Kidney (tissue), 13 donors: ENCODE measurements at regions not wholly inside any gene's neighbourhood (a gene's known extent, or its start where the extent isn't known, plus 50 kb on each side); places are given as distances from the start of the nearest gene placed in this dataset.
A peak's percentile ranks its signal among the peaks of the same experiment; 100 is the strongest.

ENCODE experiments used
- DNase-seq, 5 donors: peaks; one replicate each; pipeline ENCODE4 v3.0.0-alpha.2; 2013 to 2020
- FAIRE-seq: peaks from 2 replicates; lab custom pipeline; 2012; peaks lifted over from hg19 to GRCh38; lab: Jason Lieb, UNC
- H3K27ac ChIP-seq, 2 donors: one replicate each; pipeline ENCODE4 v1.7.0; 2013; ENCODE audit warnings: low read depth in 2 of 2, low read length in 2 of 2, inconsistent platforms in 1 of 2
- H3K27me3 ChIP-seq: one replicate; pipeline ENCODE4 v1.7.1; 2013; ENCODE audit warnings: low read length, inconsistent platforms; ENCODE audit not compliant: control insufficient read depth, insufficient read depth
- H3K36me3 ChIP-seq, 3 donors: one replicate each; pipeline versions ENCODE4 v1.7.0 to v1.7.1; 2013; ENCODE audit warnings: low read length in 3 of 3, control low read depth in 1 of 3, inconsistent platforms in 1 of 3; ENCODE audit not compliant: insufficient read depth in 3 of 3, control insufficient read depth in 2 of 3
- H3K4me1 ChIP-seq, 3 donors: one replicate each; pipeline versions ENCODE4 v1.7.0 to v1.7.1; 2013; ENCODE audit warnings: low read length in 3 of 3, inconsistent platforms in 1 of 3, low read depth in 1 of 3; ENCODE audit not compliant: control insufficient read depth in 2 of 3, insufficient read depth in 2 of 3
- H3K4me3 ChIP-seq, 3 donors: one replicate each; pipeline versions ENCODE4 v1.7.0 to v1.8.1; 2013; ENCODE audit warnings: low read length in 3 of 3, control low read depth in 1 of 3, inconsistent platforms in 1 of 3
- H3K9ac ChIP-seq, 3 donors: one replicate each; pipeline versions ENCODE4 v1.7.0 to v1.7.1; 2013; ENCODE audit warnings: low read length in 3 of 3, control low read depth in 1 of 3, inconsistent platforms in 1 of 3
- H3K9me3 ChIP-seq, 3 donors: one replicate each; pipeline versions ENCODE4 v1.7.0 to v1.7.1; 2013; ENCODE audit warnings: low read length in 3 of 3, control low read depth in 1 of 3, inconsistent platforms in 1 of 3; ENCODE audit not compliant: control insufficient read depth in 2 of 3, insufficient read depth in 1 of 3
- intact Hi-C: fragments of 100-400 bp; cut with DNase I; formaldehyde crosslinking; loops from one replicate; pipeline ENCODE4 v1.11.1; 2022
- TF ChIP-seq, protein P1 (sequence below): IDR thresholded peaks from 3 replicates; pipeline ENCODE4 v1.5.1; 2012; ENCODE audit warnings: mild to moderate bottlenecking, moderate library complexity, borderline replicate concordance; ENCODE audit not compliant: insufficient read depth; ENCODE audit errors: extremely low read depth
- donor health status: control.
- donor health status: control.
- donor health status: control.
- donor health status: control.
- donor health status: control.
- donor health status: DM: yes; HTN: yes; CAD: no.
- donor health status: Normal renal cell carcinoma (clear cell type).

DNA sequence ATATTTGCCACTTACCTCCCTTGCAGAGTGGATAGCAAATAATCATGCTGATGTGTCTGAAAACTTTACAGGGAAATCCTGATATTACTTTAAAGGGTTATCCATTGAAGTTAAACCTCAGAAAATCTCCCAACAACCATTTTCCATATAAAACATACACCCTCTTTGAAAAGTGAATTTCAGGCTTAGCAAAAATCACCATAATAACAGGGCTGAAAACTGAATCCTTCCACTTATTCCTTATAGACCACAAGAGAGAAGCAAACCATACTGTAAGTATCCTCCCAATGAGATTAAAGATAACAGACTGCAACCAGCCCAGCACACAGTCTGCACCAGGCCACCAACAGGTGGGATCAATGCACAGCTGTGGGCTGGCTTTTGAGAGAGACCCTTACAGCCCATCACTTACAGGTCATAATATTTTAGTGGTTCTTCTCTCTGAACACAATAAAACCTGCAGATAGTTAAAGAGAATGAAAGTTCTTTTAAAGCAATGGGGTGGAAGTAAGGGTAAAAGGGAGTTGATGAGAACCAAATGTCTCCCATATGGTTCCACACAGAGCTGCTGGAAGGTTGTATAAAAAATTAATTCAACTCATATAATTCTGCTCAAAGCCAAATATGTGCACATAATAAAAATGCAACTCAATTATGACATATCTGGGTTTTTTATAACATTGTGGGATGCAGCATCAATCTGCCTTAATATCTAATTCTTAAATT is 376.2 kb upstream of the GRAMD2B start:
- intact Hi-C loops = no loop called here
- no peak overlapping the region for H3K9ac ChIP-seq
- TF ChIP-seq, protein P1, sequence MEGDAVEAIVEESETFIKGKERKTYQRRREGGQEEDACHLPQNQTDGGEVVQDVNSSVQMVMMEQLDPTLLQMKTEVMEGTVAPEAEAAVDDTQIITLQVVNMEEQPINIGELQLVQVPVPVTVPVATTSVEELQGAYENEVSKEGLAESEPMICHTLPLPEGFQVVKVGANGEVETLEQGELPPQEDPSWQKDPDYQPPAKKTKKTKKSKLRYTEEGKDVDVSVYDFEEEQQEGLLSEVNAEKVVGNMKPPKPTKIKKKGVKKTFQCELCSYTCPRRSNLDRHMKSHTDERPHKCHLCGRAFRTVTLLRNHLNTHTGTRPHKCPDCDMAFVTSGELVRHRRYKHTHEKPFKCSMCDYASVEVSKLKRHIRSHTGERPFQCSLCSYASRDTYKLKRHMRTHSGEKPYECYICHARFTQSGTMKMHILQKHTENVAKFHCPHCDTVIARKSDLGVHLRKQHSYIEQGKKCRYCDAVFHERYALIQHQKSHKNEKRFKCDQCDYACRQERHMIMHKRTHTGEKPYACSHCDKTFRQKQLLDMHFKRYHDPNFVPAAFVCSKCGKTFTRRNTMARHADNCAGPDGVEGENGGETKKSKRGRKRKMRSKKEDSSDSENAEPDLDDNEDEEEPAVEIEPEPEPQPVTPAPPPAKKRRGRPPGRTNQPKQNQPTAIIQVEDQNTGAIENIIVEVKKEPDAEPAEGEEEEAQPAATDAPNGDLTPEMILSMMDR = no peak
- H3K36me3 ChIP-seq = no peaks in the 10 kb centered on the region
- H3K4me3 ChIP-seq = no peak overlapping the region
- H3K27me3 ChIP-seq = no peaks in the 10 kb centered on the region
- DNase-seq = peak in 2 of 5 donors; percentile 44 to 83
- no peaks in the 10 kb centered on the region for H3K9me3 ChIP-seq
- no peaks in the 10 kb centered on the region for H3K4me1 ChIP-seq
- H3K27ac ChIP-seq = no peak overlapping the region
- no peak for FAIRE-seq

DNA sequence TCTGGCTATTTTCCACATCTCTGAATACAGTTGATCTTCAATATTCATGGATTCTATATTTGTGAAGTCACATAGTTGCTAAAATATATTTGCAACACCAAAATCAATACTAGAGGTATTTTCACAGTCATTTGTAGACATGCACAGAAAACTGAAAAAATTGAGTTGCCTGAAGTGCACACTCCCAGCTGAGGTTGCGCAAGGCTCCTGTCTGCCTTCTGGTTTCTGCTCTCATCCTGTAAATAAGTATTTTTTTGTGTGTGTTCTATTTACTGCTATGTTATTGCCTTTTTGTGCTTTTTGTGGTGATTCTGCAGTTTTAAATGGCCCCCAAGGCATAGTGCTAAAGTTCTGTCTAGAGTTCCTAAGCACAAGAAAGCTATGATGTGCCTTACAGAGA is 371.1 kb upstream of the GRAMD2B start:
- TF ChIP-seq, protein P1 = no peak
- no peak overlapping the region for H3K9ac ChIP-seq
- peaks cover 4 to 12% (median 8%) of the 10 kb centered on the region in 3 donors for H3K4me1 ChIP-seq
- no peaks in the 10 kb centered on the region for H3K27me3 ChIP-seq
- no peak for FAIRE-seq
- H3K27ac ChIP-seq = no peak overlapping the region
- H3K36me3 ChIP-seq = no peaks in the 10 kb centered on the region
- H3K4me3 ChIP-seq = no peak overlapping the region
- intact Hi-C loops = no loop called here
- no peaks in the 10 kb centered on the region for H3K9me3 ChIP-seq
- no peak for DNase-seq

DNA sequence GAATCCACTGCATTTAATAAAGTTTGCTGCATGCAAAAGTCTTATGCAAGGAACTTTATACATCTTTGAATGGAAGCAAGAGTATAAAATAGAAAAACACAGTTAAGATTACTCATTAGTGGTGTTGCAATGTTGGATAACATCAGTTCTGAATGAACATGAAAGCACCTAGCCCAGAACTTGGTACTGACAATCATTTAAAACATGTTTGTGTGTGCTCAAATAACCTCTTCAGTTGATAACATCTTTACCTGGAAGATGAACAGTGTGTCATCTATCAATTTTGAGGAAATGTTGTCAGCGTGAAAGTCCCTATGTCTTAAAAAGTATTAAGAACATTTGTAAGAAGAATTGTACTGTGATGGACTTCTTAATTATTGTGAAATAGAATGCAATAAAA is 370.4 kb upstream of the GRAMD2B start:
- no peak overlapping the region for H3K9ac ChIP-seq
- H3K9me3 ChIP-seq = no peaks in the 10 kb centered on the region
- no peaks in the 10 kb centered on the region for H3K36me3 ChIP-seq
- H3K27ac ChIP-seq = no peak overlapping the region
- H3K4me1 ChIP-seq = peaks cover 4 to 12% (median 8%) of the 10 kb centered on the region in 3 donors
- H3K4me3 ChIP-seq = no peak overlapping the region
- no peak for DNase-seq
- H3K27me3 ChIP-seq = no peaks in the 10 kb centered on the region
- intact Hi-C loops = no loop called here
- TF ChIP-seq, protein P1 = no peak
- no peak for FAIRE-seq
